Gastroesophageal sphincter (tissue), 4 donors: ENCODE measurements at regions not wholly inside any gene's neighbourhood (a gene's known extent, or its start where the extent isn't known, plus 50 kb on each side); places are given as distances from the start of the nearest gene placed in this dataset.

Experiments used
- ATAC-seq: fragments of 150-250 bp; one replicate; pipeline ENCODE4 v1.9.1; 2016; ENCODE audit warnings: mild to moderate bottlenecking, moderate library complexity
- H3K27ac ChIP-seq, 4 donors: fragments of 200-600 bp; sonication (generic) in 3 of 4; 1 replicate in 3 of 4; 2 replicates in 1 of 4; pipeline ENCODE4 v1.5.1; 2016 to 2019
- H3K27me3 ChIP-seq: fragments of 200-600 bp; sonication (generic); one replicate; pipeline ENCODE4 v1.5.1; 2019
- H3K36me3 ChIP-seq, 2 donors: fragments of 200-600 bp; sonication (generic); one replicate each; pipeline ENCODE4 v1.5.1; 2019; ENCODE audit warnings: control low read depth in 1 of 2
- H3K4me1 ChIP-seq, 3 donors: fragments of 200-600 bp; sonication (generic); 1 replicate in 2 of 3; 2 replicates in 1 of 3; pipeline ENCODE4 v1.5.1; 2016 to 2019; ENCODE audit warnings: control low read depth in 2 of 3
- H3K4me3 ChIP-seq, 2 donors: fragments of 200-600 bp; sonication (generic); one replicate each; pipeline ENCODE4 v1.5.1; 2019; ENCODE audit warnings: mild to moderate bottlenecking in 1 of 2, moderate library complexity in 1 of 2
- H3K9me3 ChIP-seq, 3 donors: fragments of 200-600 bp; sonication (generic); one replicate each; pipeline ENCODE4 v1.5.1; 2017 to 2019; ENCODE audit warnings: control low read depth in 2 of 3
- EP300 ChIP-seq: sonication (generic); formaldehyde crosslinking; IDR thresholded peaks from one replicate; pipeline ENCODE4 v1.6.1; 2017; ENCODE audit warnings: antibody characterized with exemption, mild to moderate bottlenecking
- POLR2A ChIP-seq, 2 donors: fragments of 450-650 bp; IDR thresholded peaks; one replicate each; pipeline ENCODE4 v1.6.1; 2017; ENCODE audit warnings: antibody characterized with exemption in 2 of 2, mild to moderate bottlenecking in 2 of 2, moderate library complexity in 1 of 2
- POLR2AphosphoS5 ChIP-seq: sonication (generic); formaldehyde crosslinking; IDR thresholded peaks from one replicate; pipeline ENCODE4 v1.6.1; 2017; ENCODE audit warnings: antibody characterized with exemption
- WGBS, 2 donors: methylation state at CpG; one replicate each; pipeline ENCODE4 v1.1.5; 2018; ENCODE audit warnings: low coverage in 1 of 2; 5-methylcytosine and 5-hydroxymethylcytosine counted together
- TF ChIP-seq, protein P1 (sequence below), 4 experiments: fragments of 200-600 bp in 2 of 4; fragments of 450-650 bp in 2 of 4; sonication (generic) in 1 of 4; IDR thresholded peaks; one replicate each; pipeline ENCODE4 v1.5.1; 2017 to 2019; ENCODE audit warnings: antibody characterized with exemption in 4 of 4, mild to moderate bottlenecking in 2 of 4, moderate library complexity in 2 of 4

DNA sequence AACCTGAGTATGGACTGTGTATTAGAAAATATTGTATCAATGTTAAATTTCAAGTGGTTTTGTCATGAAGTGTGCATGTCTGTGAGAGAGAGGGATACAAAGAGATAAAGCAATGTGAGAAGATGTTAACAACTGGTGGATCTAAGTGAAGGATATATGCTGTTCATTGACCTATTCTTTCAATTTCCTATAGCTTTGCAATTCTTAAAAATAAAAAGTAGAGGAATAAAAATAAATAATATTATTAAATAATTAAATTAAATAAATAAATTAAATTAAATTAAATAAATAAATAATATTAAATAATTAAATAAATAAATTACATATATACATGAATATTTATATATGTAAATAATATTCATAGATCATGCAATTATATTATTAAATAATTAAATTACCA lies 131.2 kb upstream of the DACH1 start:
- Histone ChIP-seq H3K36me3 (no peaks in the 10 kb centered on the region), H3K9me3 (peaks cover 0 to 8% (median 0%) of the 10 kb centered on the region in 3 donors), H3K4me1 (no peaks in the 10 kb centered on the region), H3K27me3 (no peaks in the 10 kb centered on the region), H3K27ac (no peak overlapping the region), H3K4me3 (no peak overlapping the region)
- no peak for ATAC-seq
- no peak for TF ChIP-seq POLR2AphosphoS5
- TF ChIP-seq, protein P1, sequence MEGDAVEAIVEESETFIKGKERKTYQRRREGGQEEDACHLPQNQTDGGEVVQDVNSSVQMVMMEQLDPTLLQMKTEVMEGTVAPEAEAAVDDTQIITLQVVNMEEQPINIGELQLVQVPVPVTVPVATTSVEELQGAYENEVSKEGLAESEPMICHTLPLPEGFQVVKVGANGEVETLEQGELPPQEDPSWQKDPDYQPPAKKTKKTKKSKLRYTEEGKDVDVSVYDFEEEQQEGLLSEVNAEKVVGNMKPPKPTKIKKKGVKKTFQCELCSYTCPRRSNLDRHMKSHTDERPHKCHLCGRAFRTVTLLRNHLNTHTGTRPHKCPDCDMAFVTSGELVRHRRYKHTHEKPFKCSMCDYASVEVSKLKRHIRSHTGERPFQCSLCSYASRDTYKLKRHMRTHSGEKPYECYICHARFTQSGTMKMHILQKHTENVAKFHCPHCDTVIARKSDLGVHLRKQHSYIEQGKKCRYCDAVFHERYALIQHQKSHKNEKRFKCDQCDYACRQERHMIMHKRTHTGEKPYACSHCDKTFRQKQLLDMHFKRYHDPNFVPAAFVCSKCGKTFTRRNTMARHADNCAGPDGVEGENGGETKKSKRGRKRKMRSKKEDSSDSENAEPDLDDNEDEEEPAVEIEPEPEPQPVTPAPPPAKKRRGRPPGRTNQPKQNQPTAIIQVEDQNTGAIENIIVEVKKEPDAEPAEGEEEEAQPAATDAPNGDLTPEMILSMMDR (IDR thresholded peaks at IDR 0.05): no peak
- no peak for TF ChIP-seq EP300
- no peak for TF ChIP-seq POLR2A (IDR thresholded peaks at IDR 0.05)

DNA sequence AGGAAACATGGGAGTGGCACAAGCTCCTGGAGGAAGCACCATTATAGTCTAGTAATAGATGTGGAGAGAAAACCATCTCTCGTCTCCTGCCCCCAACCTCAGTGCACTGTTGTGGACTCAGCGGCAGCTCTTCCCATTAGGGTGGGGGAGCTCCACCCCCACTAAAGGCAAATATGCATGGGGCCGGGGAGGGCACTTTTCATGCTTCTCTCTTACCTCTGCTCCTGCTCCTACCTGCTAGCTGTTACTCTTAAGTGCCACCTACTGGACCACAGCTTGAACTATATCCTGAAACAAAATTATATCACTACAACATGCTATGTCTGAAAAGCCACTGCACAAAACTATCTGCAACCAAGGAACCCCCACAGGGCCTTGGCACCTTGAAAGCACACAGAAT lies 112.6 kb upstream of the DACH1 start:
- H3K4me1 ChIP-seq: no peaks in the 10 kb centered on the region
- no peaks in the 10 kb centered on the region for H3K27me3 ChIP-seq
- 27% methylated on average over 3 of the region's 3 CpGs; no CpG with 5 or more reads in 1 of the 2 donors for WGBS, 2 donors
- no peaks in the 10 kb centered on the region for H3K36me3 ChIP-seq
- H3K27ac ChIP-seq: no peak overlapping the region
- H3K9me3 ChIP-seq: peaks cover 0 to 11% (median 0%) of the 10 kb centered on the region in 3 donors
- ATAC-seq: no peak
- no peak overlapping the region for H3K4me3 ChIP-seq
- TF ChIP-seq POLR2AphosphoS5 (no peak), POLR2A (IDR thresholded peaks at IDR 0.05) (no peak), EP300 (no peak)
- TF ChIP-seq, protein P1 (IDR thresholded peaks at IDR 0.05): no peak

DNA sequence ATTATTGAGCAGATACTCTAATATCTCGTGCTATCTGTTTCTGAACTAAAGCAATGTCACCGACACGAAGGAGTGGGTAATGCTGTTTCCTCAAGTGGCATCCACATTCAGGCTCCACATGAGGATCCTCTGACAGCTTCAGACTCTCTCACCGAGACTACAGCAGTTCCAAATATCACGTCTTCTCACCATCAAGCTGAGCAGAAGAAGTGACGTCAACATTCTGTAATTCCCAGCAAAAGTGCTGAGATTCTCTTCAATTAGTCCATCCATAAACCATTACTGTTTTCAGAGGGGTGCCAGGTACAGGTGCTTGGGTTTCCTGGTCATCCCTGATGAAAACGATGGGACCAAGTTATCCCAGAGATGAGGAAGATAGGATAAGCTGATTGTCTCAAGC lies 110.0 kb upstream of the DACH1 start:
- no peaks in the 10 kb centered on the region for H3K36me3 ChIP-seq
- H3K9me3 ChIP-seq: peaks cover 0 to 11% (median 0%) of the 10 kb centered on the region in 3 donors
- 89% methylated on average over 7 of the region's 7 CpGs for WGBS, 2 donors
- H3K4me1 ChIP-seq: no peaks in the 10 kb centered on the region
- no peak overlapping the region for H3K27ac ChIP-seq
- H3K4me3 ChIP-seq: no peak overlapping the region
- TF ChIP-seq, protein P1 (IDR thresholded peaks at IDR 0.05): no peak
- TF ChIP-seq POLR2AphosphoS5 (no peak), EP300 (no peak), POLR2A (IDR thresholded peaks at IDR 0.05) (no peak)
- H3K27me3 ChIP-seq: no peaks in the 10 kb centered on the region
- no peak for ATAC-seq

DNA sequence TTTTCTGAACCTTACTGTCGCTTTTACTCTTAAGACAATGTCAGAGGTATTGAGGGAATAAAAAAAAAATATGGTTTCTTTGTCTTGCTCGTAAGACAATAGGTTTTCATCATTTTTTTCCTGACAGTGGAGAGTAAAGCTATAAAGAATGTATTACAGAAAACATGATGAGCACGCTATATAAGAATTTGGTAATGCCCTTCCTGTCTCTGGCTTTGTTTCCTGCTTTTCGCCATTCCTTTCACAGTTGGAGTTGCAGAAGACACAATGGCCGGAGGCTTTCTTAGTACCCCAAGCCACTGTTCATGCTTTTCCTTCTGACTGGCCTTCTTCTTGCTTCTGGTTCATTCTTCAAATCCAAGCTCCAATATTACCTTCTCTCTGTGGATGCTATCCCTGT lies 101.0 kb upstream of the DACH1 start:
- no peaks in the 10 kb centered on the region for H3K9me3 ChIP-seq
- no peaks in the 10 kb centered on the region for H3K27me3 ChIP-seq
- H3K4me3 ChIP-seq: no peak overlapping the region
- no peak for ATAC-seq
- no peaks in the 10 kb centered on the region for H3K36me3 ChIP-seq
- TF ChIP-seq, protein P1 (IDR thresholded peaks at IDR 0.05): no peak
- TF ChIP-seq POLR2A (IDR thresholded peaks at IDR 0.05): no peak
- TF ChIP-seq POLR2AphosphoS5: no peak
- TF ChIP-seq EP300: no peak
- H3K27ac ChIP-seq: no peak overlapping the region
- WGBS, 2 donors: 75 to 76% methylated on average over 4 to 5 of the region's 5 CpGs
- no peaks in the 10 kb centered on the region for H3K4me1 ChIP-seq

DNA sequence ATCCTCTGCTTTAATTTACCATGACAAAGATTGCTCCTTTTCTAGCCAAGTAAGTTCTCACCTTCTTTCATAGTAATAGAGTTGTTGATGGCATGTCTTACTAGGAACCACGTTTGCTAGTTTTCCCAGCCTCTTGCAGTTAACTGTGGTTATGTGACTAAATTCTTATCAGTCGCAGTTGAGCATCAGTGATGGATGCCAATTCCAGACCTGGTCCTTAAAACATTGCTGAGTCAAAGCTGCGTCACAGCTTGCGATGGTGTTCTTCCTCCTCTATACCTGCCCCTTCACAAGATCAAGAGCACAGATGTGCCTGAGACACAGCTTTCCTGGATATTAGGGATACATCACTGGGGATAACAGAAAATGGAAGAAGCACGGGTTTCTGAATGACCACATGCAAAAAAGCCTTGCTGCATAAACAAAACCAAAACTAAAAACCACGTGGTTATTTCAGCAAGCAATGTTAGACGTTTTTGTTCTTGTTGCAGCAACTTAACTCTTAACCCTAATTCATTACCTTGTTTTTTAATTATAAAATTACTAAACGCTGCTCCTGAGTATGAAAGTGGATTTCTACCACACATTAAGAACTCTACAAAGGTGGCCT lies 97.6 kb upstream of the DACH1 start:
- no peak for ATAC-seq
- no peaks in the 10 kb centered on the region for H3K4me1 ChIP-seq
- H3K9me3 ChIP-seq: no peaks in the 10 kb centered on the region
- TF ChIP-seq EP300 (no peak), POLR2AphosphoS5 (no peak), POLR2A (IDR thresholded peaks at IDR 0.05) (no peak)
- TF ChIP-seq, protein P1 (IDR thresholded peaks at IDR 0.05): no peak
- no peaks in the 10 kb centered on the region for H3K36me3 ChIP-seq
- H3K27ac ChIP-seq: no peak overlapping the region
- H3K4me3 ChIP-seq: no peak overlapping the region
- H3K27me3 ChIP-seq: no peaks in the 10 kb centered on the region
- 57 to 71% methylated on average over 6 to 8 of the region's 8 CpGs for whole genome bisulfite sequencing, 2 donors
